HEK293 (cell line): ENCODE measurements at regions not wholly inside any gene's neighbourhood (a gene's known extent, or its start where the extent isn't known, plus 50 kb on each side); places are given as distances from the start of the nearest gene placed in this dataset.

ENCODE experiments used
- CTCF ChIA-PET: fragments of 350-600 bp; formaldehyde crosslinking; extraction: SDS; loops from one replicate; lab custom pipeline; 2021; ENCODE audit warnings: antibody characterized with exemption; lab: Yijun Ruan, JAX
- POLR2A ChIA-PET: fragments of 300-600 bp; formaldehyde crosslinking; extraction: SDS; loops from one replicate; lab custom pipeline; 2020; ENCODE audit warnings: antibody characterized with exemption, inconsistent platforms; lab: Yijun Ruan, JAX
- H3K27ac ChIP-seq: fragments of 200-500 bp; sonication (Bioruptor generic); 2 replicates; pipeline ENCODE4 v1.5.1; 2014; ENCODE audit warnings: low read depth, low read length, control low read depth, inconsistent platforms; ENCODE audit errors: extremely low read depth
- H3K36me3 ChIP-seq, 2 experiments: fragments of 200-500 bp in 1 of 2; sonication (Bioruptor generic) in 1 of 2; 1 replicate in 1 of 2; 2 replicates in 1 of 2; pipeline ENCODE4 v1.5.1; 2014 to 2017; ENCODE audit warnings: inconsistent platforms in 2 of 2, low read length in 2 of 2; ENCODE audit not compliant: control insufficient read depth in 2 of 2, insufficient read depth in 1 of 2
- H3K4me1 ChIP-seq: fragments of 200-500 bp; sonication (Bioruptor generic); 2 replicates; pipeline ENCODE4 v1.5.1; 2014; ENCODE audit warnings: mild to moderate bottlenecking, low read length, inconsistent platforms; ENCODE audit not compliant: control insufficient read depth, insufficient read depth
- H3K4me3 ChIP-seq: 2 replicates; pipeline ENCODE4 v1.5.1; 2011; ENCODE audit warnings: low read depth, mild to moderate bottlenecking, control low read depth, low read length, moderate library complexity
- H3K9me3 ChIP-seq: fragments of 200-500 bp; sonication (Bioruptor generic); 2 replicates; pipeline ENCODE4 v1.5.1; 2014; ENCODE audit warnings: low read depth, low read length, inconsistent platforms; ENCODE audit not compliant: control insufficient read depth, insufficient read depth
- AEBP2 ChIP-seq: fragments of 450-650 bp; formaldehyde crosslinking; IDR thresholded peaks from 2 replicates; pipeline ENCODE4 v1.5.1; 2016; ENCODE audit warnings: missing biosample characterization, missing genetic modification characterization, borderline replicate concordance
- ATF2 ChIP-seq: fragments of 450-650 bp; formaldehyde crosslinking; IDR thresholded peaks from 2 replicates; pipeline ENCODE4 v1.5.1; 2016; ENCODE audit warnings: missing biosample characterization, missing genetic modification characterization, low read depth
- BCL11B ChIP-seq: fragments of 450-650 bp; formaldehyde crosslinking; IDR thresholded peaks from 2 replicates; pipeline ENCODE4 v1.5.1; 2016; ENCODE audit warnings: low read depth, missing biosample characterization, missing genetic modification characterization
- EGR2 ChIP-seq: fragments of 450-650 bp; formaldehyde crosslinking; IDR thresholded peaks from 2 replicates; pipeline ENCODE4 v1.5.1; 2016; ENCODE audit warnings: low read depth, missing biosample characterization, missing genetic modification characterization
- FEZF1 ChIP-seq: fragments of 450-650 bp; formaldehyde crosslinking; IDR thresholded peaks from 2 replicates; pipeline ENCODE4 v1.5.1; 2016; ENCODE audit warnings: missing biosample characterization, missing genetic modification characterization
- GFI1B ChIP-seq: fragments of 450-650 bp; formaldehyde crosslinking; IDR thresholded peaks from 2 replicates; pipeline ENCODE4 v1.5.1; 2016; ENCODE audit warnings: missing biosample characterization, missing genetic modification characterization
- OSR2 ChIP-seq: fragments of 450-650 bp; formaldehyde crosslinking; IDR thresholded peaks from 2 replicates; pipeline ENCODE4 v1.5.1; 2016; ENCODE audit warnings: missing biosample characterization, missing genetic modification characterization
- PRDM1 ChIP-seq: fragments of 450-650 bp; formaldehyde crosslinking; IDR thresholded peaks from 2 replicates; pipeline ENCODE4; 2016; ENCODE audit warnings: missing biosample characterization, missing genetic modification characterization
- SALL2 ChIP-seq: fragments of 450-650 bp; formaldehyde crosslinking; IDR thresholded peaks from 2 replicates; pipeline ENCODE4 v1.5.0; 2017; ENCODE audit warnings: missing biosample characterization, mild to moderate bottlenecking, missing genetic modification characterization, borderline replicate concordance
- SP3 ChIP-seq: fragments of 450-650 bp; formaldehyde crosslinking; IDR thresholded peaks from 2 replicates; pipeline ENCODE4 v1.5.1; 2016; ENCODE audit warnings: missing biosample characterization, missing genetic modification characterization
- TSHZ1 ChIP-seq: fragments of 450-650 bp; formaldehyde crosslinking; IDR thresholded peaks from 2 replicates; pipeline ENCODE4 v1.5.1; 2016; ENCODE audit warnings: missing biosample characterization, missing genetic modification characterization, borderline replicate concordance
- ZBTB17 ChIP-seq: fragments of 450-650 bp; formaldehyde crosslinking; IDR thresholded peaks from 2 replicates; pipeline ENCODE4 v1.5.1; 2016; ENCODE audit warnings: missing biosample characterization, missing genetic modification characterization
- ZFHX2 ChIP-seq: fragments of 450-650 bp; formaldehyde crosslinking; conservative IDR thresholded peaks from 2 replicates; pipeline ENCODE4 v1.5.1; 2016; ENCODE audit warnings: missing biosample characterization, missing genetic modification characterization
- ZFP69B ChIP-seq: fragments of 450-650 bp; formaldehyde crosslinking; IDR thresholded peaks from 2 replicates; pipeline ENCODE4 v1.5.1; 2016; ENCODE audit warnings: missing biosample characterization, missing genetic modification characterization
- ZNF133 ChIP-seq: fragments of 450-650 bp; formaldehyde crosslinking; IDR thresholded peaks from 2 replicates; pipeline ENCODE4 v1.5.1; 2016; ENCODE audit warnings: missing biosample characterization, missing genetic modification characterization
- ZNF16 ChIP-seq: fragments of 450-650 bp; formaldehyde crosslinking; IDR thresholded peaks from 2 replicates; pipeline ENCODE4 v1.5.1; 2016; ENCODE audit warnings: low read depth, missing biosample characterization, missing genetic modification characterization
- ZNF221 ChIP-seq: fragments of 450-650 bp; formaldehyde crosslinking; IDR thresholded peaks from 2 replicates; pipeline ENCODE4 v1.5.1; 2017; ENCODE audit warnings: missing biosample characterization, missing genetic modification characterization, borderline replicate concordance
- ZNF248 ChIP-seq: fragments of 450-650 bp; formaldehyde crosslinking; IDR thresholded peaks from 2 replicates; pipeline ENCODE4 v1.5.1; 2017; ENCODE audit warnings: missing biosample characterization, missing genetic modification characterization
- ZNF266 ChIP-seq: fragments of 450-650 bp; formaldehyde crosslinking; IDR thresholded peaks from 2 replicates; pipeline ENCODE4 v1.5.1; 2016; ENCODE audit warnings: missing biosample characterization, missing genetic modification characterization, low read depth
- ZNF792 ChIP-seq: fragments of 450-650 bp; formaldehyde crosslinking; IDR thresholded peaks from 2 replicates; pipeline ENCODE4 v1.5.1; 2016; ENCODE audit warnings: missing biosample characterization, missing genetic modification characterization
- TF ChIP-seq, protein P1 (sequence below): fragments of 450-650 bp; formaldehyde crosslinking; IDR thresholded peaks from 2 replicates; pipeline ENCODE4 v1.5.1; 2016; ENCODE audit warnings: missing biosample characterization, missing genetic modification characterization
- TF ChIP-seq, protein P2 (sequence below): sonication (generic); formaldehyde crosslinking; IDR thresholded peaks from 2 replicates; pipeline ENCODE4 v1.8.1; 2022; ENCODE audit warnings: mild to moderate bottlenecking, moderate library complexity, missing genetic modification reagents
- TF ChIP-seq, protein P3 (sequence below): fragments of 450-650 bp; formaldehyde crosslinking; IDR thresholded peaks from 2 replicates; pipeline ENCODE4 v1.5.1; 2016; ENCODE audit warnings: missing biosample characterization, missing genetic modification characterization

DNA sequence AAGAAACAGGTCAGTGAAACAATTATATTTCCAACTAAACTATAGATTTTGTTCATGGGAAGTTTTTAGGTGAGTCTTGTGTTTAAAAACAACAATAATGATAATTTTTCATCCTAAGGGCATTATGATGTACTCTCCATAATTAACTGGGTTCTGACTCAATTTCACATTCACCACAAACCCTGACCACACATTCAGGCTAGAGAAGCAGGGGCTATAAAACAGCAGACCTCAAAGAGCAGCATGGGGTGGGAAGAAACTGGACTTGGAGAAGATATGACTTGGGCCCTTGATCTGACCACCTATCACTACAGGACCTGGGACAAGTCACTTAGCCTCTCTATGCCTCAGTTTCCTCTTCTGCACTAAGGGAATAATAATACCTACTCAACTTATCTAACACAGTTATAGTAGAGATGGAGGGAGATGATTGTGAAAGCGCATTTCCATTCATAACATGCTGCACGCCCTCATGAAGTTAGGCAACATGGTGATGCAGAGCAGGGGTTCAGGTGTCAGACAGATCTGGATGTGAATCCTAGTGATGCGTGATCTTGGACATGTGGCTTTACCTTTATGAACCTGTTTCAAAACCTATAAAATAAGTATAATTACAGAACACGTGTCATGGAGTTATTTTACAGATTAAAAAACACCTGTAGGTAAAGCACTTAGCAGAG is 63.0 kb upstream of the ACP3 start:
- POLR2A ChIA-PET = no interaction called here
- Histone ChIP-seq H3K4me1 (no peaks in the 10 kb centered on the region), H3K36me3 (no peaks in the 10 kb centered on the region), H3K27ac (no peak overlapping the region), H3K4me3 (no peak overlapping the region)
- CTCF ChIA-PET = interaction anchor here (0.9 to 6.9 kb wide), 2 partner anchors 88 to 146 kb away, joined by 3 to 130 read pairs; no protein-coding TSS in a partner anchor
- no peak for TF ChIP-seq FEZF1 (tag by site-specific recombination)
- no peak for TF ChIP-seq AEBP2
- TF ChIP-seq, protein P1, sequence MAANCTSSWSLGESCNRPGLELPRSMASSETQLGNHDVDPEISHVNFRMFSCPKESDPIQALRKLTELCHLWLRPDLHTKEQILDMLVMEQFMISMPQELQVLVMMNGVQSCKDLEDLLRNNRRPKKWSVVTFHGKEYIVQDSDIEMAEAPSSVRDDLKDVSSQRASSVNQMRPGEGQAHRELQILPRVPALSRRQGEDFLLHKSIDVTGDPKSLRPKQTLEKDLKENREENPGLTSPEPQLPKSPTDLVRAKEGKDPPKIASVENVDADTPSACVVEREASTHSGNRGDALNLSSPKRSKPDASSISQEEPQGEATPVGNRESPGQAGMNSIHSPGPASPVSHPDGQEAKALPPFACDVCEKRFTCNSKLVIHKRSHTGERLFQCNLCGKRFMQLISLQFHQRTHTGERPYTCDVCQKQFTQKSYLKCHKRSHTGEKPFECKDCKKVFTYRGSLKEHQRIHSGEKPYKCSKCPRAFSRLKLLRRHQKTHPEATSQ (tag by site-specific recombination) = no peak
- TF ChIP-seq ZNF792 = no peak
- TF ChIP-seq PRDM1 (tag by site-specific recombination) = no peak
- TF ChIP-seq ZNF133 (tag by site-specific recombination) = no peak
- TF ChIP-seq SALL2 (tag by site-specific recombination) = no peak
- no peak for TF ChIP-seq ZNF221 (tag by site-specific recombination)
- no peak for TF ChIP-seq ZNF266
- no peak for TF ChIP-seq ZFP69B
- TF ChIP-seq, all 188 proteins: peak for 0
- no peaks in the 10 kb centered on the region for H3K9me3 ChIP-seq

- Histone ChIP-seq H3K27ac (no peak overlapping the region), H3K9me3 (no peaks in the 10 kb centered on the region), H3K4me1 (no peaks in the 10 kb centered on the region), H3K36me3 (no peaks in the 10 kb centered on the region), H3K4me3 (no peak overlapping the region)
- CTCF ChIA-PET = interaction anchor here (0.9 to 6.9 kb wide), 2 partner anchors 87 to 145 kb away, joined by 3 to 130 read pairs; no protein-coding TSS in a partner anchor
- POLR2A ChIA-PET = no interaction called here
- no peak for TF ChIP-seq GFI1B (tag by site-specific recombination)
- TF ChIP-seq ZFHX2 (tag by site-specific recombination) = peak; percentile 70
- TF ChIP-seq BCL11B (tag by site-specific recombination) = no peak
- no peak for TF ChIP-seq ATF2
- TF ChIP-seq ZNF16 = no peak
- TF ChIP-seq TSHZ1 (tag by site-specific recombination) = no peak
- TF ChIP-seq ZBTB17 = no peak
- TF ChIP-seq ZNF248 = no peak
- TF ChIP-seq SP3 (tag by site-specific recombination) = no peak
- peak; percentile 70; the same call in 1 of the 2 replicates for TF ChIP-seq EGR2 (tag by site-specific recombination)
- TF ChIP-seq, protein P2, sequence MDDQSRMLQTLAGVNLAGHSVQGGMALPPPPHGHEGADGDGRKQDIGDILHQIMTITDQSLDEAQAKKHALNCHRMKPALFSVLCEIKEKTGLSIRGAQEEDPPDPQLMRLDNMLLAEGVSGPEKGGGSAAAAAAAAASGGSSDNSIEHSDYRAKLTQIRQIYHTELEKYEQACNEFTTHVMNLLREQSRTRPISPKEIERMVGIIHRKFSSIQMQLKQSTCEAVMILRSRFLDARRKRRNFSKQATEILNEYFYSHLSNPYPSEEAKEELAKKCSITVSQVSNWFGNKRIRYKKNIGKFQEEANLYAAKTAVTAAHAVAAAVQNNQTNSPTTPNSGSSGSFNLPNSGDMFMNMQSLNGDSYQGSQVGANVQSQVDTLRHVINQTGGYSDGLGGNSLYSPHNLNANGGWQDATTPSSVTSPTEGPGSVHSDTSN (CRISPR knock-in tag) = no peak
- TF ChIP-seq, protein P3, sequence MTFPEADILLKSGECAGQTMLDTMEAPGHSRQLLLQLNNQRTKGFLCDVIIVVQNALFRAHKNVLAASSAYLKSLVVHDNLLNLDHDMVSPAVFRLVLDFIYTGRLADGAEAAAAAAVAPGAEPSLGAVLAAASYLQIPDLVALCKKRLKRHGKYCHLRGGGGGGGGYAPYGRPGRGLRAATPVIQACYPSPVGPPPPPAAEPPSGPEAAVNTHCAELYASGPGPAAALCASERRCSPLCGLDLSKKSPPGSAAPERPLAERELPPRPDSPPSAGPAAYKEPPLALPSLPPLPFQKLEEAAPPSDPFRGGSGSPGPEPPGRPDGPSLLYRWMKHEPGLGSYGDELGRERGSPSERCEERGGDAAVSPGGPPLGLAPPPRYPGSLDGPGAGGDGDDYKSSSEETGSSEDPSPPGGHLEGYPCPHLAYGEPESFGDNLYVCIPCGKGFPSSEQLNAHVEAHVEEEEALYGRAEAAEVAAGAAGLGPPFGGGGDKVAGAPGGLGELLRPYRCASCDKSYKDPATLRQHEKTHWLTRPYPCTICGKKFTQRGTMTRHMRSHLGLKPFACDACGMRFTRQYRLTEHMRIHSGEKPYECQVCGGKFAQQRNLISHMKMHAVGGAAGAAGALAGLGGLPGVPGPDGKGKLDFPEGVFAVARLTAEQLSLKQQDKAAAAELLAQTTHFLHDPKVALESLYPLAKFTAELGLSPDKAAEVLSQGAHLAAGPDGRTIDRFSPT (tag by site-specific recombination) = no peak
- TF ChIP-seq OSR2 = no peak
These were observed 62.0 kb upstream of the ACP3 start for GRCh38 chr3:132255041-132255745.
